Suprapubic skin (tissue), 4 donors: ENCODE measurements at regions not wholly inside any gene's neighbourhood (a gene's known extent, or its start where the extent isn't known, plus 50 kb on each side); places are given as distances from the start of the nearest gene placed in this dataset.

Experiments used
- DNase-seq, 2 donors: peaks; one replicate each; pipeline ENCODE4 v3.0.0-alpha.2; 2019; ENCODE audit warnings: low spot score in 2 of 2
- H3K27ac ChIP-seq: fragments of 200-600 bp; sonication (generic); one replicate; pipeline ENCODE4 v1.5.1; 2019
- H3K27me3 ChIP-seq: fragments of 200-600 bp; sonication (generic); one replicate; pipeline ENCODE4 v1.5.1; 2019
- H3K36me3 ChIP-seq: fragments of 200-600 bp; sonication (generic); one replicate; pipeline ENCODE4 v1.5.1; 2019
- H3K4me1 ChIP-seq: fragments of 200-600 bp; sonication (generic); one replicate; pipeline ENCODE4 v1.5.1; 2019
- H3K4me3 ChIP-seq: fragments of 200-600 bp; sonication (generic); one replicate; pipeline ENCODE4 v1.5.1; 2019; ENCODE audit warnings: mild to moderate bottlenecking
- H3K9me3 ChIP-seq: fragments of 200-600 bp; sonication (generic); one replicate; pipeline ENCODE4 v1.5.1; 2019
- EP300 ChIP-seq: sonication (generic); formaldehyde crosslinking; IDR thresholded peaks from one replicate; pipeline ENCODE4 v1.6.1; 2017; ENCODE audit warnings: antibody characterized with exemption
- POLR2A ChIP-seq, 2 donors: fragments of 450-650 bp; IDR thresholded peaks; one replicate each; pipeline ENCODE4 v1.6.1; 2017; ENCODE audit warnings: antibody characterized with exemption in 2 of 2, mild to moderate bottlenecking in 2 of 2, moderate library complexity in 2 of 2
- POLR2AphosphoS5 ChIP-seq, 3 donors: sonication (generic); formaldehyde crosslinking; IDR thresholded peaks; one replicate each; pipeline ENCODE4 v1.6.1; 2017; ENCODE audit warnings: antibody characterized with exemption in 3 of 3
- WGBS: methylation state at CpG from one replicate; pipeline ENCODE4 v1.1.5; 2018; 5-methylcytosine and 5-hydroxymethylcytosine counted together
- TF ChIP-seq, protein P1 (sequence below), 2 donors: fragments of 200-600 bp in 1 of 2; fragments of 450-650 bp in 1 of 2; sonication (generic) in 1 of 2; IDR thresholded peaks; one replicate each; pipeline ENCODE4 v1.5.1; 2016 to 2019; ENCODE audit warnings: antibody characterized with exemption in 2 of 2, mild to moderate bottlenecking in 1 of 2, moderate library complexity in 1 of 2

DNA sequence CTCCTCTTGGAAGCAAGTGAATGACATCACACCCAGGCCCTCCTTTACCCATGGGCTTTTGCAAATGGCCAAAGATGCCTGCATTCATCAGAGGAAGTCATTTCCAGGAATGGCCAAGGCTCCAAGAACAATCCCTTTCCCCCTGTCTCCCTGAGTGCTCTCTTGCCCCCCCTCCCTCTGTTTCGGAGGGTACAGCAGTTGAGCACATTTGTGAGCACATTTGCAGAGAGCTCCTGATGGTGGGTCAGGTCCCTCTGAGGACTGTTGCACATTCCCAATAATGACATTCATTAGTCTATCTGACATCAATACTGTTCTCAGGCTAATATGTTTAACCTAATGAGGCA lies 113.4 kb downstream of the MATN1 start:
- Histone ChIP-seq H3K4me3 (no peak overlapping the region), H3K27me3 (peaks cover 13% of the 10 kb centered on the region), H3K36me3 (no peaks in the 10 kb centered on the region), H3K4me1 (peaks cover 12% of the 10 kb centered on the region), H3K27ac (no peak overlapping the region), H3K9me3 (no peaks in the 10 kb centered on the region)
- TF ChIP-seq EP300 (no peak), POLR2A (IDR thresholded peaks at IDR 0.05) (no peak), POLR2AphosphoS5 (IDR thresholded peaks at IDR 0.05) (no peak)
- TF ChIP-seq, protein P1, sequence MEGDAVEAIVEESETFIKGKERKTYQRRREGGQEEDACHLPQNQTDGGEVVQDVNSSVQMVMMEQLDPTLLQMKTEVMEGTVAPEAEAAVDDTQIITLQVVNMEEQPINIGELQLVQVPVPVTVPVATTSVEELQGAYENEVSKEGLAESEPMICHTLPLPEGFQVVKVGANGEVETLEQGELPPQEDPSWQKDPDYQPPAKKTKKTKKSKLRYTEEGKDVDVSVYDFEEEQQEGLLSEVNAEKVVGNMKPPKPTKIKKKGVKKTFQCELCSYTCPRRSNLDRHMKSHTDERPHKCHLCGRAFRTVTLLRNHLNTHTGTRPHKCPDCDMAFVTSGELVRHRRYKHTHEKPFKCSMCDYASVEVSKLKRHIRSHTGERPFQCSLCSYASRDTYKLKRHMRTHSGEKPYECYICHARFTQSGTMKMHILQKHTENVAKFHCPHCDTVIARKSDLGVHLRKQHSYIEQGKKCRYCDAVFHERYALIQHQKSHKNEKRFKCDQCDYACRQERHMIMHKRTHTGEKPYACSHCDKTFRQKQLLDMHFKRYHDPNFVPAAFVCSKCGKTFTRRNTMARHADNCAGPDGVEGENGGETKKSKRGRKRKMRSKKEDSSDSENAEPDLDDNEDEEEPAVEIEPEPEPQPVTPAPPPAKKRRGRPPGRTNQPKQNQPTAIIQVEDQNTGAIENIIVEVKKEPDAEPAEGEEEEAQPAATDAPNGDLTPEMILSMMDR (IDR thresholded peaks at IDR 0.05) = no peak
- WGBS = 71% methylated on average over 1 of the region's 1 CpG
- no peak for DNase-seq

DNA sequence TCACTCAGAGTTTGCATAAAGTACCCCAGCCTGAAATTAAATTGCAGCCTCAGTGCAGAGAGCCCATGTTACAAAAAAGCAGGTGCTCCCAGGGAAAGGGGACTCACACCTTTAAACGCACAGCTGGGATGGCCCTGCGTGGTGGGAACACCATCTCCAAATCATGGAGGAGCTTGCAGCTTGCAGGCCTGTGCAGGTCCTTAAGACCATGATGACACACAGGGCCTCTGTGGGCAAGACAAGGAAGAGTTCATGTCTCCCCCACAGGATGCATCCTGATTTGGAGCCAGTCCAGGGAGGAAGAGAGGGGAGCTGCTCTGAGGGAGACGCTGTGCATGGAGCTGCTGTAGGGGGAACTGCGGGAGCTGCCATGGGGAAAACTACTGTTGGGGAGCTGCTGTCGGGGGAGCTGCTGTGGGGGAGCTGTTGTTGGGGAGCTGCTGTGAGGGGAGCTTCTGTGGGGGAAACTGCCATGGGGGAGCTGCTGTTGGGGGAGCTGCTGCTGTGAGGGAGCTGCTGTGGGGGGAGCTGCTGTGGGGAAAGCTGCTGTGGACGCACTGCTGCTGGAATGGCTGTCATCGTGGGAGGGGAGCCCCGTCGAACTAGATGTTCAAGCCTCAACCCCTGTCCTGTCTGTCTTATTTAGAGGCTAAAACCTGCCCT lies 113.9 kb downstream of the MATN1 start:
- no peaks in the 10 kb centered on the region for H3K36me3 ChIP-seq
- no peaks in the 10 kb centered on the region for H3K9me3 ChIP-seq
- H3K27me3 ChIP-seq = peaks cover 13% of the 10 kb centered on the region
- no peak overlapping the region for H3K4me3 ChIP-seq
- DNase-seq = no peak
- H3K4me1 ChIP-seq = peaks cover 12% of the 10 kb centered on the region
- H3K27ac ChIP-seq = no peak overlapping the region
- no peak for TF ChIP-seq POLR2A (IDR thresholded peaks at IDR 0.05)
- TF ChIP-seq, protein P1 (IDR thresholded peaks at IDR 0.05) = no peak
- no peak for TF ChIP-seq POLR2AphosphoS5 (IDR thresholded peaks at IDR 0.05)
- TF ChIP-seq EP300 = no peak
- 70% methylated on average over 6 of the region's 9 CpGs for WGBS

DNA sequence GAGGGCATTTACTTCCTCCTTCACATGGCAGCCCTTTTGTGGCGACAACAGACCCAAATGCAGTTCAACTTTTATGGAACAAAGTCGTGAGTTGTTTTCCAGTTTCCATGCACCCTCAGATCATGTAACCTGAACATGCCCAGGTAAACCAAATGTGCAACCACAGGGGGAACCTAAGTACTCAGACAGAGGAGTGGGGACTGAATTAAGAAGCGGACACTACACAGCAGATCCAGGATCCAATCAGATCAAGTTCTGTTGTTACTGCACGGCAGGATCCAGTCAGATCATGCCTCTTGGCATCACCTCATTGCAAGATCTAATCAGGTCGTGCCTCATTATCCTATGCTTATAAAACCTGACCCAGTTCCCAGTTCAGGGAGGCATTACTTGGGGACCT lies 115.7 kb downstream of the MATN1 start:
- 64% methylated on average over 5 of the region's 5 CpGs for WGBS
- peaks cover 12% of the 10 kb centered on the region for H3K4me1 ChIP-seq
- H3K9me3 ChIP-seq = no peaks in the 10 kb centered on the region
- H3K4me3 ChIP-seq = no peak overlapping the region
- no peak overlapping the region for H3K27ac ChIP-seq
- no peaks in the 10 kb centered on the region for H3K36me3 ChIP-seq
- H3K27me3 ChIP-seq = peaks cover 13% of the 10 kb centered on the region
- DNase-seq = no peak
- no peak for TF ChIP-seq POLR2AphosphoS5 (IDR thresholded peaks at IDR 0.05)
- TF ChIP-seq EP300 = no peak
- TF ChIP-seq, protein P1 (IDR thresholded peaks at IDR 0.05) = no peak
- TF ChIP-seq POLR2A (IDR thresholded peaks at IDR 0.05) = no peak

DNA sequence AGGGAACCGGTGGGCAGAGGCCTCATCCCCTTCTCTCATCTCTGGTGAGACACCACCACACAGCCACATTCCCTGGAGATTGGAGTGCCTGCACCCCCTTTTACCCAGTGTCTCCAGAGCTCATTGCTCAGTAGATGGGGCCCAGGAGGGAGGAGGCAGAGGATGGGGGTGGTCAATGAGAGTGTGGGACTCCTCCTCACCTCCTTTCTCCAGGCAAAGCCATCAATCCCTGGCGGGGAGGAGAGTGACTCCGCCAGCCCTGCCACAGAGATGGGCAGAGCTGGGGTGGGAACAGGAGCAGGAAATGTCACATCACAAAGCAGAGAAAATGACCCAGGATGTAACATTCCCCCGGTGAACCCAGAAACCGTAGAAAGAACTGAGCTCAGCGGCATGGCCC lies 117.2 kb downstream of the MATN1 start:
- no peak overlapping the region for H3K4me3 ChIP-seq
- no peaks in the 10 kb centered on the region for H3K9me3 ChIP-seq
- WGBS = 72% methylated on average over 5 of the region's 6 CpGs
- TF ChIP-seq EP300 (no peak), POLR2A (IDR thresholded peaks at IDR 0.05) (no peak), POLR2AphosphoS5 (IDR thresholded peaks at IDR 0.05) (no peak)
- TF ChIP-seq, protein P1 (IDR thresholded peaks at IDR 0.05) = no peak
- H3K36me3 ChIP-seq = no peaks in the 10 kb centered on the region
- H3K27ac ChIP-seq = no peak overlapping the region
- peaks cover 12% of the 10 kb centered on the region for H3K4me1 ChIP-seq
- H3K27me3 ChIP-seq = peaks cover 13% of the 10 kb centered on the region
- no peak for DNase-seq

DNA sequence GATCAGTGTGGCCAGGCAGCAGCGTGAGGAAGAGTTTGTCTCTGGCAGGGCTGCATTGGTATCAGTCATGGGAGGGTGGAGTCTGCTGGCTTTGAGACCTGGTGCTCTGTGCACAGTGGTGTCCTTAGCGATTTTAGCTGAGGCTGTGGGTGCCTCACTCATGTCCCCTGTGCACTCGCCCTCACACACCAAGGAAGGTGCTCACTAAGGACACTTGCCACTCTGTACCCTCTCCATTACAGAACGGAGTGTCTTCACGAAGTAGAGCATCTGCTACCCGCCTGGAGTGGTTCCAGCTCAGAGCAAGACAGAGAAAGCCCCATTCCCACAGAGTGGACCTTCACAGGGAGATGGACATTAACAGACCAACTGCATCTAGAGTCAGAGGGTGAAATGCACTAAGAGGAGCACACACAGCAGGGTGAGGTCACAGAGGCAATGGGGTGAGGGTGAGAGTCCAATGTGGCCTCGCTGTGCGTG lies 117.9 kb downstream of the MATN1 start:
- 87% methylated on average over 6 of the region's 8 CpGs for WGBS
- peaks cover 13% of the 10 kb centered on the region for H3K27me3 ChIP-seq
- H3K4me3 ChIP-seq = no peak overlapping the region
- no peaks in the 10 kb centered on the region for H3K9me3 ChIP-seq
- H3K27ac ChIP-seq = no peak overlapping the region
- no peaks in the 10 kb centered on the region for H3K36me3 ChIP-seq
- DNase-seq = no peak
- TF ChIP-seq, protein P1 (IDR thresholded peaks at IDR 0.05) = no peak
- TF ChIP-seq EP300 (no peak), POLR2AphosphoS5 (IDR thresholded peaks at IDR 0.05) (no peak), POLR2A (IDR thresholded peaks at IDR 0.05) (no peak)
- H3K4me1 ChIP-seq = peaks cover 12% of the 10 kb centered on the region
